Testis (tissue), 2 donors: ENCODE measurements at regions not wholly inside any gene's neighbourhood (a gene's known extent, or its start where the extent isn't known, plus 50 kb on each side); places are given as distances from the start of the nearest gene placed in this dataset.

Experiments
- DNase-seq: peaks from one replicate; pipeline ENCODE4 v3.0.0-alpha.2; 2019
- H3K27ac ChIP-seq, 2 donors: fragments of 200-600 bp; sonication (generic); one replicate each; pipeline ENCODE4 v1.5.1; 2019
- H3K27me3 ChIP-seq: fragments of 200-600 bp; sonication (generic); one replicate; pipeline ENCODE4 v1.5.1; 2019
- H3K36me3 ChIP-seq: fragments of 200-600 bp; sonication (generic); one replicate; pipeline ENCODE4 v1.5.1; 2017; ENCODE audit warnings: low read depth; ENCODE audit errors: missing control alignments
- H3K4me1 ChIP-seq: fragments of 200-600 bp; sonication (generic); one replicate; pipeline ENCODE4 v1.5.1; 2019
- H3K4me3 ChIP-seq, 2 donors: fragments of 200-600 bp; sonication (generic); one replicate each; pipeline ENCODE4 v1.5.1; 2017 to 2019
- H3K9me3 ChIP-seq: fragments of 200-600 bp; sonication (generic); one replicate; pipeline ENCODE4 v1.5.1; 2017
- CTCF ChIP-seq, 3 experiments: fragments of 450-650 bp in 2 of 3; fragments of 200-600 bp in 1 of 3; sonication (generic) in 1 of 3; IDR thresholded peaks; one replicate each; pipeline ENCODE4 v1.5.1; 2016 to 2019; ENCODE audit warnings: antibody characterized with exemption in 3 of 3, mild to moderate bottlenecking in 2 of 3, moderate library complexity in 1 of 3
- POLR2A ChIP-seq: fragments of 450-650 bp; IDR thresholded peaks from one replicate; pipeline ENCODE4 v1.6.1; 2017; ENCODE audit warnings: antibody characterized with exemption, mild to moderate bottlenecking, moderate library complexity
- WGBS, 2 donors: methylation state at CpG; one replicate each; pipeline ENCODE4 v1.1.5; 2018; 5-methylcytosine and 5-hydroxymethylcytosine counted together
- intact Hi-C: fragments of 100-400 bp; cut with DNase I; formaldehyde crosslinking; loops from one replicate; pipeline ENCODE4 v1.15.1; 2023; ENCODE audit warnings: low total_unique reads

- WGBS, 2 donors = 90 to 100% methylated on average over 1 of the region's 1 CpG
- Histone ChIP-seq H3K27ac (no peak overlapping the region), H3K27me3 (no peaks in the 10 kb centered on the region), H3K9me3 (no peaks in the 10 kb centered on the region), H3K4me1 (no peaks in the 10 kb centered on the region), H3K36me3 (no peaks in the 10 kb centered on the region), H3K4me3 (no peak overlapping the region)
- no peak for DNase-seq
- TF ChIP-seq POLR2A (no peak), CTCF (IDR thresholded peaks at IDR 0.05) (no peak)
- intact Hi-C loops = no loop called here
Observed at GRCh38 chr21:35351434-35351833, 302.3 kb upstream of the RUNX1 start.

GRCh38 chr21:35350965-35351364, 301.9 kb upstream of the RUNX1 start:
- Histone ChIP-seq H3K4me1 (no peaks in the 10 kb centered on the region), H3K4me3 (no peak overlapping the region), H3K9me3 (no peaks in the 10 kb centered on the region), H3K27ac (no peak overlapping the region), H3K36me3 (no peaks in the 10 kb centered on the region), H3K27me3 (no peaks in the 10 kb centered on the region)
- WGBS, 2 donors = 70 to 85% methylated on average over 2 of the region's 2 CpGs
- intact Hi-C loops = no loop called here
- no peak for DNase-seq
- no peak for TF ChIP-seq POLR2A
- TF ChIP-seq CTCF (IDR thresholded peaks at IDR 0.05) = no peak

GRCh38 chr21:35349376-35350080, 300.4 kb upstream of the RUNX1 start:
- intact Hi-C loops = no loop called here
- no peak overlapping the region for H3K4me3 ChIP-seq
- 77 to 81% methylated on average over 9 of the region's 9 CpGs for WGBS, 2 donors
- H3K9me3 ChIP-seq = no peaks in the 10 kb centered on the region
- TF ChIP-seq POLR2A (no peak), CTCF (IDR thresholded peaks at IDR 0.05) (no peak)
- H3K27ac ChIP-seq = no peak overlapping the region
- H3K36me3 ChIP-seq = no peaks in the 10 kb centered on the region
- no peaks in the 10 kb centered on the region for H3K27me3 ChIP-seq
- no peaks in the 10 kb centered on the region for H3K4me1 ChIP-seq
- DNase-seq = no peak

- no peaks in the 10 kb centered on the region for H3K9me3 ChIP-seq
- H3K27ac ChIP-seq = no peak overlapping the region
- intact Hi-C loops = no loop called here
- H3K4me3 ChIP-seq = no peak overlapping the region
- no peaks in the 10 kb centered on the region for H3K4me1 ChIP-seq
- no peak for DNase-seq
- H3K36me3 ChIP-seq = no peaks in the 10 kb centered on the region
- TF ChIP-seq CTCF (IDR thresholded peaks at IDR 0.05) = no peak
- TF ChIP-seq POLR2A = no peak
- H3K27me3 ChIP-seq = no peaks in the 10 kb centered on the region
- WGBS, 2 donors = 61 to 72% methylated on average over 1 of the region's 1 CpG
Observed at GRCh38 chr21:35348686-35349085, 299.6 kb upstream of the RUNX1 start.

GRCh38 chr21:35346697-35347096, 297.6 kb upstream of the RUNX1 start:
- H3K9me3 ChIP-seq = no peaks in the 10 kb centered on the region
- no peaks in the 10 kb centered on the region for H3K36me3 ChIP-seq
- 96 to 97% methylated on average over 4 of the region's 4 CpGs for WGBS, 2 donors
- DNase-seq = no peak
- no peak for TF ChIP-seq POLR2A
- TF ChIP-seq CTCF (IDR thresholded peaks at IDR 0.05) = no peak
- H3K27ac ChIP-seq = no peak overlapping the region
- no peak overlapping the region for H3K4me3 ChIP-seq
- H3K4me1 ChIP-seq = no peaks in the 10 kb centered on the region
- intact Hi-C loops = no loop called here
- no peaks in the 10 kb centered on the region for H3K27me3 ChIP-seq
